Renal cortex interstitium (tissue), 11 donors: ENCODE measurements at regions not wholly inside any gene's neighbourhood (a gene's known extent, or its start where the extent isn't known, plus 50 kb on each side); places are given as distances from the start of the nearest gene placed in this dataset.
"Not testable (repeated sequence)": the region's sequence is repeated elsewhere in the genome, so short reads cannot be mapped to it uniquely, and the experiment has no call there.

Experiments
- DNase-seq, 11 donors: peaks; one replicate each; pipeline ENCODE4 v3.0.0-alpha.2; 2013; ENCODE audit warnings: low read depth in 9 of 11, low spot score in 4 of 11; ENCODE audit errors: extremely low read depth in 1 of 11

DNA sequence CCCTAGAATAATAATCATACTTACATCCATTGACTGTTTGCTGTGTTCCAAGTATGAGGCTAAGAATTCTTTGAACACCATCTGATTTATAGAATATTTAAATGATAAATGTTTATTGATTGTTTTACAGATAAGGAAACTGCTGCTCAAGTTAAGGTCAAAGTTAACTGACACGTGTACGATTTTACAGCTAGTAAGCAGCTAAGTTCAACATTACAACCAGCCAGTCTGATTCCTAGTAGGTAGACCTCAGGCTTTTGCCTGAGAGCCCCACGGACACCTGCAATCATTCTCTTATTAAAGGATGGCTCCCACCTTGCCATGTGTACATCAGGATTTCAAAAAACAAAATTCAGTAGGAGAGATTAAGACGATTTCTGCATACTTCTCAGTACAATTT lies 141.9 kb downstream of the SPRY2 start:
- DNase-seq, result no peak

DNA sequence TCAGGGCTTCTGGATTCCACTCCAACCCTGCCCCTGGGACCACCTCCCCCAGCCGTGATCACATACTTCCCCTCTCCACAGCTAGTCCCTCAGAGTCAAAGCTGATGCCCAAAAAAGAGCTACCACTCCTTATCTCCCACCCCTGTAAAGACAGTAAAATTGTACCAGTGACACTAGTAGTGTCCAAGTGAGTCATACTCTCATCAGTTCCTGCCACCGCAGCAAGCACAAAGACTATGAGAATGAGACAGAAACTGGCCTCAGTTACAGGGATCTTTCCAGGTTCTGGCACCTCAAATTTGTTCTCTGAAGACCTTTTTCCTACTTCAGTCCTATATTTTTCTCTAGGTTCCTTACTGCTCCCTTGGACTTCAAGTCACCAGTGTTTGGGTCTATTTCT lies 144.2 kb downstream of the SPRY2 start:
- DNase-seq, result no peak

DNA sequence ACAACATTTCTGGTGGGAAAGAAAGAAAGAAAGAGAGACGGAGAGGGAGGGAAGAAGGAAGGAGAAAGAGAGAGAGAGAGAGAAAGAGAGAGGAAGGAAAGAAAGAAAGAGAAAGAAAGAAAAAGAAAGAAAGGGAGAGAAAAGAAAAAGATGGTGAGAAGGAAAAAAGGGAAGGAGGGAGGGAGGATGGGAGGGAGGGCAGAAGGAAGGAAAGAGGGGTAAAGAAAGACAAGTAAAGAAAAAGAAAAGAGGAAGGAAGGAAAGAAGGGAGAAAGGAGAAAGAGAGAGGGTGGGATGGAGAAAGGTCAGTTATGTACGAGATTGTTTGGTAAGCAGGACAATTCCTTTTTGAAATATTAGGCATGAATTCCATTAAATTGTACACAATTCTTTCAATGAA lies 145.3 kb downstream of the SPRY2 start:
- no peak for DNase-seq

DNA sequence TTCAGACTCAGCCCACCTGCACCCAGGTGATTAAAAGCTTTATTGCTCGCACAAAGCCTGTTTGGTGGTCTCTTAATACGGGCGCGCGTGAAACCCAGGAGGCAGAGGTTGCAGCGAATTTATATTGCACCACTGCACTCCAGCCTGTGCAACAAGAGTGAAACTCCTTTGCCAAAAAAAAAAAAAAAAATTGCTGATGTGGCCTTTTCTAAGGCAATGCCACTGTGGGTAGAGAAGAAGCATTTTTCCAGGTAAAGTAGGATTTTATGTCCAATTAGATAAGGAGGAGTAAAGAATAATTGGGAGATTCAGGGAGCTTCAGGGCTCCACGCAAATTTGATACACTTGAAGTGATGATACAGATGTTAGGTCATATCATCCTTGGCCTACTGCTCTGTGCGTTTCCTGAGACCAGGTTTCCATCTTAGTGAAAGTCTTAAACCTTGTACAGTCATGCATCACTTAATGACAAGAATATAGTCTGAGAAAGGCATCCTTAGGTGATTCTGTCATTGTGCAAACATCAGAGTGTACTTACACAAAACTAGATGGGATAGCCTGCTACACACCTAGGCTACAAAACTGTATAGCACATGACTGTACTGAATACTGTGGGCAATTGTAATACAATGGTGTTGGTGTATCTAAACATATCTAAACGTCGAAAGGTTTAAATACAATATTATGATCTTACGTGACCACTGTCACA lies 150.9 kb downstream of the SPRY2 start:
- DNase-seq, result no peak

DNA sequence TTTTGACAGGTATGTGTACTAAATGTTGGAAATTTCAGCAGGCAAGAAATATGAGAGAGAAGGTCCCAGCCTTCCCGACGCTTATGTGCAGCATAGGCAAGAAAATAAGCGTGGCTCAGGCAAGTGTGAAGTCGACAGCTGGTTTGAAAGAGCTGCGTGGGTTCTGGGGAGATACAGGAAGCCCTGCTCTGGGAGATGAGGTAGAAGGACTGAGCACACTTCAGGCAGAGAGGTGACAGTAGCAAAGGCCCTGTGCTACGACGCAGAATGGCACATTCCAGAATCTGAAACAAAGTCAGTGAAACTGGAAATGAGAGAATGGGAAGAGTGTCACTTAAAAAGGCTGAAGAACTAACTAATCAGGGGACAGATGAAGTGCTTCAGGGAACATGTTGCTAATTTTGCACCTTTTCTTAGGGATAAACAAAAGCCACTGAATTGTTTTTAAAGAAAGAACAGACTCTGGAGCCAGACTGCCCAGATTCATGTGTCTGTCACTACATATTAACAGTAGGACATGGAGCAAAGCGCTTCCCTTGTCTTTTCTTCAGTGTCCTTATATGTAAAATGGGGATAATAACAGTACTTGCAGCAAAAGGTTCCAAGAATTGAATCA lies 160.1 kb downstream of the SPRY2 start:
- no peak for DNase-seq

DNA sequence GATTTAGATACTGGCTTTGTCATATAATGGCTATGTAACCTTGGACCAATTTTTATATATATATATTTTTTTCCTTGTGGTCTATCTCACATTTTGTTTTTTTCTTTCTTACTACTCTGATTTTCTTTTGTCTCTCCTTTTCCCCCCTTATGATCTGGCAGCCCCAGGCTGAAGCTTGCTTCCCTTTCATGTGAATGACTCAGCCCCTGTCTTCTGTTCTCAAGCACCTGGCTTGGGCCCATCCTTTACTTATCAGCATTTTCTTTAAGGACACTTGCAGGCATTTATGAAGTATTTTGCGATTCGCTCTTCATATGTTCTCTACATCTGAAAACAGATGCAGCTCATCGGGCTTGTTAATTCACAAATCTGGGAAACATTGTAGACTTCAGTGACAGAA lies 163.6 kb downstream of the SPRY2 start:
- no peak for DNase-seq

DNA sequence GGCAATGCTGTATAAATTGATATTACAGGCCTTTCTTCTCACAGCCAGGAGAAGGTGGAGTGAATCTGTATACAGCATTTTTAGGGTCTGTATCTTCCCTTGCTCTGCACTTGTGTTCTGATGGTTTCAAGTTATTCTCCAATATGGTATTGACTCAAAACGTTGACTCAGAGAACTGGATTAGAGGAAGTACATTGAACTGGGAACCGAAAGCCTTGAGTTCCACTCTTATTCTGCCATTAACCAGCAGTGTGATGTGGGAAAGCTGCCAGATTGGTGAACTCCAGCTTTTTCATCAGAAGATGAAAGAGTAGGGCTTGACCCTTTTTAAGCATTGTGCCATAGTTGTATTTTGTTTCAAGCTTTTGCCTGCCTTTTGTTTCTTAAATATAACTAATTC lies 167.7 kb downstream of the SPRY2 start:
- DNase-seq, result no peak

- no peak for DNase-seq
These were observed 169.8 kb downstream of the SPRY2 start for GRCh38 chr13:80171096-80171495.

- DNase-seq, result no peak
These were observed 172.7 kb downstream of the SPRY2 start for GRCh38 chr13:80168089-80168850.

GRCh38 chr13:80166352-80166751 lies 174.6 kb downstream of the SPRY2 start:
- no peak for DNase-seq

- no peak for DNase-seq
These were observed 176.5 kb downstream of the SPRY2 start for GRCh38 chr13:80164462-80164861.

- no peak for DNase-seq
These were observed 179.0 kb downstream of the SPRY2 start for GRCh38 chr13:80161896-80162295.

DNA sequence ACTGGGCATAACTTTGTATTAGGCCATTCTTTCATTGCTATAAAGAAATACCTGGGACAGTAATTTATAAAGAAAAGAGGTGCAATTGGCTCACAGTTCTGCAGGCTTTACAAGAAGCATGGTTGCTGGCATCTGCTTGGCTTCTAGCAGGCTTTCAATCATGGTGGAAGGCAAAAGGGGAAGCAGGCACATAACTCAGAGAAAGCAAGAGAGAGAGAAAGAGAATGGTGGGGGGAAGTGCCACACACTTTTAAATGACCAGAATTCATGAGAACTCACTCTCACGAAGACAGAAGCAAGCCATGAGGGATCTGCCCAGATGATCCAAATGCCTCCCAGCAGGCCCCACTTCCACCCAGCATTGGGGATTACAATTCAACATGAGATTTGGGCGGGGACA lies 179.7 kb downstream of the SPRY2 start:
- no peak for DNase-seq

GRCh38 chr13:80160110-80160509 lies 180.8 kb downstream of the SPRY2 start:
- no peak for DNase-seq

- DNase-seq, result no peak
These were observed 183.5 kb downstream of the SPRY2 start for GRCh38 chr13:80157261-80157932.

GRCh38 chr13:80152142-80152541 lies 188.8 kb downstream of the SPRY2 start:
- DNase-seq, result not testable (repeated sequence)

- DNase-seq, result no peak
These were observed 189.9 kb downstream of the SPRY2 start for GRCh38 chr13:80151016-80151415.

DNA sequence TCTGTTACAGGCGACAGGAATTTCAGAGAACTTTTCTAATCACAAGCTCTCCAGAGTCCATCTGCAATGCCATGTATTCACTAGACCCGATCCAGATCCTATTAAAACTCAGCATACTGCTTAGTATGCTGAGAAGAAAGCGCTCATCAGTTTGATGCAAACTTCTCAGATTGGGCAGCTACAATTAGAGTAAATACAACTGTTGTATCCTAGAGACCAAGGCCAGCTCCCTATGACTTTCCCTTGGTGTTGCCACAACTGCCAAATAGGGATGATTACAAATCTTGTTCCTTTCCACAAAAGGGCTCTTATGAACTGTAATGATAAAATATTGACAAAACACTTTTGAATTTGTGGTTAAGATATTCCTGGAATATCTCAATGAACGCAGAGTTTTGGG lies 191.2 kb downstream of the SPRY2 start:
- no peak for DNase-seq

- DNase-seq, result no peak
These were observed 195.7 kb downstream of the SPRY2 start for GRCh38 chr13:80145171-80145690.

DNA sequence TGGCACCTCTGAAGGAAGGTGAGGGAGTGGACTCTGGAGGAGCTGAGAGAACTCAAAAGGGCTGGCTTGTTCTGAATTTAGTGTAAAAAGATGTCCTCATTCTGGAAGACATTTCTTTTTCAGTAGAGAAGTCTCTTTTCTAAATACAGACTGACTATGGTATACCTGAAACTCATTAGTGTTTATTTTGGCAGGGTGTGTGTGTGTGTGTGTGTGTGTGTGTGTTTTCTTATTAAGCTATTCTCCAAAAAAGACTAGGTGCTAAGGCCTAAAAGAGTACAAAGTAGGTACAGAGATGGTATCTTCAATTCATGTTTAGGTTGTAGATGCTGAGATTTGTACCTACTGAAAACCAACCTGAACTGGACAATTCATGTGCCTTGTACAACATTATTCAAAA lies 196.4 kb downstream of the SPRY2 start:
- DNase-seq, result no peak
